Activated naive CD4-positive, alpha-beta T cell treated with anti-CD3 and anti-CD28 coated beads, Interleukin-2, amount 10 ng/mL, durations not matched to agents 7 days and 5 days (primary cell): ENCODE measurements at regions not wholly inside any gene's neighbourhood (a gene's known extent, or its start where the extent isn't known, plus 50 kb on each side); places are given as distances from the start of the nearest gene placed in this dataset.
A peak's percentile ranks its signal among the peaks of the same experiment; 100 is the strongest.

ENCODE experiments used
- CTCF ChIA-PET: fragments of 350-600 bp; sonication (Branson Sonifier 250); formaldehyde crosslinking; loops from one replicate; lab custom pipeline; 2021; ENCODE audit warnings: antibody characterized with exemption; lab: Charles Lee
- DNase-seq: peaks from one replicate; pipeline ENCODE4 v3.0.0-alpha.2; 2020
- H3K27ac Mint-ChIP-seq: one replicate; pipeline ENCODE4 v1.8.0; 2021; ENCODE audit warnings: mild to moderate bottlenecking, moderate library complexity, mixed read lengths
- H3K27me3 Mint-ChIP-seq: one replicate; pipeline ENCODE4 v1.8.0; 2021; ENCODE audit warnings: mild to moderate bottlenecking, mixed read lengths
- H3K36me3 Mint-ChIP-seq: one replicate; pipeline ENCODE4 v1.8.0; 2021; ENCODE audit warnings: mixed read lengths
- H3K4me1 Mint-ChIP-seq: one replicate; pipeline ENCODE4 v1.8.0; 2021; ENCODE audit warnings: mixed read lengths
- H3K4me3 Mint-ChIP-seq: one replicate; pipeline ENCODE4 v1.8.0; 2021; ENCODE audit warnings: mild to moderate bottlenecking, moderate library complexity, mixed read lengths
- H3K9me3 Mint-ChIP-seq: one replicate; pipeline ENCODE4 v1.8.0; 2021; ENCODE audit warnings: mixed read lengths

- Mint-ChIP-seq H3K36me3 (no peaks in the 10 kb centered on the region), H3K27me3 (no peaks in the 10 kb centered on the region), H3K27ac (no peak overlapping the region), H3K4me1 (no peaks in the 10 kb centered on the region), H3K9me3 (peaks cover 4% of the 10 kb centered on the region), H3K4me3 (no peak overlapping the region)
- CTCF ChIA-PET = no interaction called here
- no peak for DNase-seq
Observed at GRCh38 chr4:64216741-64217140, 192.5 kb downstream of the TECRL start.

- Mint-ChIP-seq H3K9me3 (peaks cover 9% of the 10 kb centered on the region), H3K27me3 (no peaks in the 10 kb centered on the region), H3K4me1 (no peaks in the 10 kb centered on the region), H3K4me3 (no peak overlapping the region), H3K36me3 (no peaks in the 10 kb centered on the region), H3K27ac (no peak overlapping the region)
- no peak for DNase-seq
- CTCF ChIA-PET = no interaction called here
Observed at GRCh38 chr4:64205376-64205775, 203.9 kb downstream of the TECRL start.

- DNase-seq = no peak
Observed at GRCh38 chr4:64200001-64200555, 209.2 kb downstream of the TECRL start.

GRCh38 chr4:64195582-64195981 lies 213.7 kb downstream of the TECRL start:
- DNase-seq = no peak

More at GRCh38 chr4:64200001-64200555, 209.2 kb downstream of the TECRL start:
- CTCF ChIA-PET = no interaction called here
- H3K9me3 Mint-ChIP-seq = peaks cover 2% of the 10 kb centered on the region
- no peaks in the 10 kb centered on the region for H3K4me1 Mint-ChIP-seq
- no peak overlapping the region for H3K27ac Mint-ChIP-seq
- no peaks in the 10 kb centered on the region for H3K27me3 Mint-ChIP-seq
- H3K4me3 Mint-ChIP-seq = no peak overlapping the region
- H3K36me3 Mint-ChIP-seq = no peaks in the 10 kb centered on the region

GRCh38 chr4:64192731-64193412 lies 216.4 kb downstream of the TECRL start:
- Mint-ChIP-seq H3K4me1 (no peaks in the 10 kb centered on the region), H3K27me3 (no peaks in the 10 kb centered on the region), H3K36me3 (no peaks in the 10 kb centered on the region), H3K4me3 (no peak overlapping the region), H3K9me3 (no peaks in the 10 kb centered on the region), H3K27ac (no peak overlapping the region)
- no peak for DNase-seq
- CTCF ChIA-PET = no interaction called here

More at GRCh38 chr4:64195582-64195981, 213.7 kb downstream of the TECRL start:
- Mint-ChIP-seq H3K4me1 (no peaks in the 10 kb centered on the region), H3K27ac (no peak overlapping the region), H3K27me3 (no peaks in the 10 kb centered on the region), H3K4me3 (no peak overlapping the region), H3K9me3 (peaks cover 2% of the 10 kb centered on the region), H3K36me3 (no peaks in the 10 kb centered on the region)
- CTCF ChIA-PET = no interaction called here

- no peak for DNase-seq
- CTCF ChIA-PET = no interaction called here
- Mint-ChIP-seq H3K9me3 (no peaks in the 10 kb centered on the region), H3K27me3 (no peaks in the 10 kb centered on the region), H3K4me1 (no peaks in the 10 kb centered on the region), H3K27ac (no peak overlapping the region), H3K36me3 (no peaks in the 10 kb centered on the region), H3K4me3 (no peak overlapping the region)
Observed at GRCh38 chr4:64174247-64174882, 234.9 kb downstream of the TECRL start.

- CTCF ChIA-PET = no interaction called here
- no peak for DNase-seq
- no peaks in the 10 kb centered on the region for H3K9me3 Mint-ChIP-seq
- H3K4me1 Mint-ChIP-seq = no peaks in the 10 kb centered on the region
- H3K4me3 Mint-ChIP-seq = no peak overlapping the region
- no peaks in the 10 kb centered on the region for H3K27me3 Mint-ChIP-seq
- no peaks in the 10 kb centered on the region for H3K36me3 Mint-ChIP-seq
- H3K27ac Mint-ChIP-seq = no peak overlapping the region
Observed at GRCh38 chr4:64166365-64166764, 242.9 kb downstream of the TECRL start.

GRCh38 chr4:64158648-64159326 lies 250.5 kb downstream of the TECRL start:
- H3K27me3 Mint-ChIP-seq = no peaks in the 10 kb centered on the region
- no peaks in the 10 kb centered on the region for H3K4me1 Mint-ChIP-seq
- H3K4me3 Mint-ChIP-seq = no peak overlapping the region
- H3K36me3 Mint-ChIP-seq = no peaks in the 10 kb centered on the region
- CTCF ChIA-PET = interaction anchor here (1.0 to 1.3 kb wide), 3 partner anchors 380 to 425 kb away, joined by 3 to 4 read pairs (median 3); no protein-coding TSS in a partner anchor
- no peak overlapping the region for H3K27ac Mint-ChIP-seq
- DNase-seq = peak; percentile 61
- no peaks in the 10 kb centered on the region for H3K9me3 Mint-ChIP-seq

- H3K4me1 Mint-ChIP-seq = no peaks in the 10 kb centered on the region
- H3K27me3 Mint-ChIP-seq = no peaks in the 10 kb centered on the region
- H3K9me3 Mint-ChIP-seq = no peaks in the 10 kb centered on the region
- no peaks in the 10 kb centered on the region for H3K36me3 Mint-ChIP-seq
- no peak for DNase-seq
- no peak overlapping the region for H3K4me3 Mint-ChIP-seq
- no peak overlapping the region for H3K27ac Mint-ChIP-seq
- CTCF ChIA-PET = interaction anchor here (0.7 to 1.3 kb wide), 3 partner anchors 378 to 1251 kb away, joined by 3 to 5 read pairs (median 5); no protein-coding TSS in a partner anchor
Observed at GRCh38 chr4:64157397-64157796, 251.9 kb downstream of the TECRL start.

- DNase-seq = no peak
- no peaks in the 10 kb centered on the region for H3K36me3 Mint-ChIP-seq
- H3K27me3 Mint-ChIP-seq = no peaks in the 10 kb centered on the region
- CTCF ChIA-PET = interaction anchor here (0.8 to 1.3 kb wide), 2 partner anchors 379 to 380 kb away, joined by 4 to 5 read pairs; no protein-coding TSS in a partner anchor
- no peak overlapping the region for H3K4me3 Mint-ChIP-seq
- no peaks in the 10 kb centered on the region for H3K9me3 Mint-ChIP-seq
- H3K27ac Mint-ChIP-seq = no peak overlapping the region
- H3K4me1 Mint-ChIP-seq = no peaks in the 10 kb centered on the region
Observed at GRCh38 chr4:64156253-64156652, 253.0 kb downstream of the TECRL start.

- Mint-ChIP-seq H3K9me3 (peaks cover 24% of the 10 kb centered on the region), H3K4me3 (no peak overlapping the region), H3K36me3 (no peaks in the 10 kb centered on the region), H3K27ac (no peak overlapping the region), H3K27me3 (no peaks in the 10 kb centered on the region), H3K4me1 (no peaks in the 10 kb centered on the region)
- DNase-seq = no peak
- CTCF ChIA-PET = no interaction called here
Observed at GRCh38 chr4:64146030-64146429, 263.2 kb downstream of the TECRL start.

GRCh38 chr4:64144994-64145393 lies 264.3 kb downstream of the TECRL start:
- no peak for DNase-seq
- no peaks in the 10 kb centered on the region for H3K27me3 Mint-ChIP-seq
- H3K27ac Mint-ChIP-seq = no peak overlapping the region
- H3K4me1 Mint-ChIP-seq = no peaks in the 10 kb centered on the region
- CTCF ChIA-PET = no interaction called here
- peaks cover 25% of the 10 kb centered on the region for H3K9me3 Mint-ChIP-seq
- H3K4me3 Mint-ChIP-seq = no peak overlapping the region
- no peaks in the 10 kb centered on the region for H3K36me3 Mint-ChIP-seq

- Mint-ChIP-seq H3K9me3 (peaks cover 2% of the 10 kb centered on the region), H3K27ac (no peak overlapping the region), H3K27me3 (no peaks in the 10 kb centered on the region), H3K4me1 (no peaks in the 10 kb centered on the region), H3K36me3 (no peaks in the 10 kb centered on the region), H3K4me3 (no peak overlapping the region)
- no peak for DNase-seq
- CTCF ChIA-PET = no interaction called here
Observed at GRCh38 chr4:64130907-64131306, 278.3 kb downstream of the TECRL start.

- no peaks in the 10 kb centered on the region for H3K36me3 Mint-ChIP-seq
- H3K27me3 Mint-ChIP-seq = no peaks in the 10 kb centered on the region
- DNase-seq = no peak
- CTCF ChIA-PET = no interaction called here
- no peaks in the 10 kb centered on the region for H3K4me1 Mint-ChIP-seq
- H3K27ac Mint-ChIP-seq = no peak overlapping the region
- no peak overlapping the region for H3K4me3 Mint-ChIP-seq
- H3K9me3 Mint-ChIP-seq = peaks cover 10% of the 10 kb centered on the region
Observed at GRCh38 chr4:64125354-64125753, 283.9 kb downstream of the TECRL start.
